Aorta (tissue), 5 donors: ENCODE measurements at regions not wholly inside any gene's neighbourhood (a gene's known extent, or its start where the extent isn't known, plus 50 kb on each side); places are given as distances from the start of the nearest gene placed in this dataset.

ENCODE experiments used
- ATAC-seq: fragments of 200-7000 bp; cut with Tn5 transposase; one replicate; pipeline ENCODE4 v1.9.1; 2022; ENCODE audit warnings: moderate library complexity; ENCODE audit not compliant: low FRiP score
- DNase-seq, 2 donors: peaks; one replicate each; pipeline ENCODE4 v3.0.0-alpha.2; 2020
- H3K27ac ChIP-seq, 2 donors: one replicate each; pipeline ENCODE4 v1.5.1; 2013; ENCODE audit warnings: low read length in 2 of 2, mild to moderate bottlenecking in 2 of 2, moderate library complexity in 2 of 2, control low read depth in 1 of 2, inconsistent platforms in 1 of 2, low read depth in 1 of 2
- H3K27me3 ChIP-seq, 2 donors: one replicate each; pipeline ENCODE4 v1.6.1; 2013; ENCODE audit warnings: control low read depth in 1 of 2, low read length in 1 of 2, mild to moderate bottlenecking in 1 of 2, moderate library complexity in 1 of 2; ENCODE audit not compliant: insufficient read depth in 2 of 2, control insufficient read depth in 1 of 2
- H3K36me3 ChIP-seq, 2 donors: one replicate each; pipeline ENCODE4 v1.6.1; 2013; ENCODE audit warnings: control low read depth in 1 of 2, low read length in 1 of 2, mild to moderate bottlenecking in 1 of 2; ENCODE audit not compliant: insufficient read depth in 2 of 2, control insufficient read depth in 1 of 2
- H3K4me1 ChIP-seq, 2 donors: one replicate each; pipeline ENCODE4 v1.6.1; 2013; ENCODE audit warnings: low read length in 2 of 2, control low read depth in 1 of 2, mild to moderate bottlenecking in 1 of 2, moderate library complexity in 1 of 2; ENCODE audit not compliant: insufficient read depth in 2 of 2, control insufficient read depth in 1 of 2
- H3K4me3 ChIP-seq, 2 donors: one replicate each; pipeline ENCODE4 v1.5.1; 2013; ENCODE audit warnings: low read length in 2 of 2, control low read depth in 1 of 2, mild to moderate bottlenecking in 1 of 2
- H3K9me3 ChIP-seq: one replicate; pipeline ENCODE4 v1.6.1; 2013; ENCODE audit warnings: mild to moderate bottlenecking, low read length; ENCODE audit not compliant: control insufficient read depth
- WGBS, 2 donors: extraction: QIAGEN DNeasy Blood & Tissue Kit; methylation state at CpG; one replicate each; pipeline ENCODE4 v1.1.7; 2013; 5-methylcytosine and 5-hydroxymethylcytosine counted together
- intact Hi-C, 2 donors: fragments of 100-400 bp; cut with DNase I; formaldehyde crosslinking; loops; one replicate each; pipeline versions ENCODE4 v1.14.2 to v1.15.0; 2022
- donor health status: healthy with polysubstance abuse.
- donor health status: Bipolar disorder and iron deficiency.
- donor health status: DM: no; HTN: no; CAD: no.
- donor health status: DM: no; HTN: no; CAD: no.
- donor health status: DM: yes; HTN: yes; CAD: no.

DNA sequence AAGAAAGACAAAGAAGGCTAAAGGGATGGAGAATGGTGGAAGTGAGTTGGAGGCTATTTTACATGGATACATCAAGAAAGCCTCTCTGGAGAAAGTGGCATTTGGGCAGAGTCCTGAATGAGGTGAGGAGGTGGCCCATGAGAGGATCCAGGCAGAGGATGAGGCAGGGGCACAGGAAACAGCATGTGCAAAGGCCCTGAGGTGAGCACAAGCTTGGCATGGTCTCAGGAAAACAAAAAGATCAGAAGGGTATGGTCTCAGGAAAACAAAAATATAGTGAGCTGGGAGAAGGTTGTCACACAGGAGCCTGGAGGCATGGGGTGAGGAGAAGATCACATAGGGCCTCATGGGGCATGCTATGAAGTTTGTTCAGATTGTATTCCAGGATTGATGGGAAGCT lies 62.1 kb upstream of the F3 start:
- Histone ChIP-seq H3K4me1 (no peaks in the 10 kb centered on the region), H3K27ac (no peak overlapping the region), H3K9me3 (no peaks in the 10 kb centered on the region), H3K4me3 (no peak overlapping the region), H3K36me3 (no peaks in the 10 kb centered on the region), H3K27me3 (no peaks in the 10 kb centered on the region)
- intact Hi-C loops = no loop called here
- ATAC-seq (no peak), DNase-seq (no peak)

GRCh38 chr1:94602802-94603625 lies 61.5 kb upstream of the F3 start:
- H3K4me3 ChIP-seq = no peak overlapping the region
- H3K36me3 ChIP-seq = no peaks in the 10 kb centered on the region
- H3K27ac ChIP-seq = no peak overlapping the region
- intact Hi-C loops = no loop called here
- 89 to 92% methylated on average over 3 of the region's 3 CpGs for WGBS, 2 donors
- no peaks in the 10 kb centered on the region for H3K27me3 ChIP-seq
- ATAC-seq = no peak
- H3K9me3 ChIP-seq = no peaks in the 10 kb centered on the region
- no peaks in the 10 kb centered on the region for H3K4me1 ChIP-seq
- no peak for DNase-seq

GRCh38 chr1:94602316-94602715 lies 60.8 kb upstream of the F3 start:
- 68 to 73% methylated on average over 9 of the region's 9 CpGs for WGBS, 2 donors
- ATAC-seq (peak; percentile 15), DNase-seq (no peak)
- no peaks in the 10 kb centered on the region for H3K36me3 ChIP-seq
- H3K9me3 ChIP-seq = no peaks in the 10 kb centered on the region
- no peak overlapping the region for H3K27ac ChIP-seq
- H3K4me1 ChIP-seq = no peaks in the 10 kb centered on the region
- no peak overlapping the region for H3K4me3 ChIP-seq
- H3K27me3 ChIP-seq = no peaks in the 10 kb centered on the region
- intact Hi-C loops = no loop called here

DNA sequence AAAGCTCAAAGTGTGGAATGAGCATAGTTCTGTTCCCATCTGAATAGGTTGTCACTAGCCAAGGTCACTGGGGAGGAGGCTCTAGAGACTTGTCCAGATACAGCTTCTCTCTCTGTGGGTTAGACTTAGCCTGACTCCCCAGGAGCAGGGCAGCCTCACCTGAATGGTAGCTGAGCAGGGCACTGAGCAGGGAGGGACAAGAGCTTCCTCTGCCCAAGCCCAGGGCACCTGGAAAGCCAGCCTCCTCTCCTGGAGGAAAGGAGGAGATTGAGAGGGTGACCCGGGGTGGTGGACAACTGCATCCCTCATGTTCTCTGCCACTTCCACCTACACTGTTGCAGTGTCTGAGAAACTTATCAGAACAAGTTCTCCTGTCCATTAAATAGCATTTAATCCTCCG lies 59.0 kb upstream of the F3 start:
- Histone ChIP-seq H3K36me3 (no peaks in the 10 kb centered on the region), H3K27ac (no peak overlapping the region), H3K4me3 (no peak overlapping the region), H3K4me1 (no peaks in the 10 kb centered on the region), H3K27me3 (no peaks in the 10 kb centered on the region), H3K9me3 (no peaks in the 10 kb centered on the region)
- WGBS, 2 donors = 70 to 80% methylated on average over 2 of the region's 2 CpGs
- intact Hi-C loops = no loop called here
- no peak for DNase-seq
- no peak for ATAC-seq

DNA sequence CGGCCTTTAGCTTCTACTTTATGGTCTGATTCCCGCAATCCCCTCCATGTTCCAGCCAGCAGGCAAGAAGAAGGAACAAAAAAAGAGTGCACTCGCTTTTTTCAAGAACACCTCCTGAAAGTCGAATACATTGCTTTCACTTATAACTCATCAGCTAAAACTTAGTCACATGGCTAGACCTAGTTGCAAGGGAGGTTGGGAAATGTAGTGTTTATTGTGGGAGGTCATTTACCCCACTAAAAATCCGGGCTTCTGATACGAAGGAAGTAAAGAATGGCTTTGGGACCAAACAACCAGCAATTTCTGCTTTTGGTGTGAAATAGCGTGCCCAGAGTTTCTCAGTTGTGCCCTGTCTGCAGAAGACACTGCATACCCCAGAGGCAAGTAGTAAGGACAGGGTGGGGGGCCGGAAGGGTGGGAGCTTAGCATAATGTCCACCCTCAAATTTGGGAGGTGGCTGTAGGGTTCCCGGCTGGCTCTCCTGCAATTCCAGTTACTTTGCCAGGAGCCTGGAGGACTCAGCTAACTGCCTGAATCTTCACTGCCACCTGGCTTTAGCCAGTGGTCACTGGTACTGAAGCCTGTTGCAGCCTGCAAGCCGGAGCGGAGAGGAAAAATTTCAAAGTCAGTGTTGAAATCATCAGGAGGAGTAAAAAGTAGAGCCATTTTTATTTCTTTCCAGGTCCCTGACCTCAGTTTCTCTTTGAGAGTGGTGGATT lies 57.7 kb upstream of the F3 start:
- Histone ChIP-seq H3K36me3 (no peaks in the 10 kb centered on the region), H3K9me3 (no peaks in the 10 kb centered on the region), H3K4me3 (no peak overlapping the region), H3K4me1 (no peaks in the 10 kb centered on the region), H3K27me3 (no peaks in the 10 kb centered on the region), H3K27ac (no peak overlapping the region)
- 85 to 86% methylated on average over 11 of the region's 11 CpGs for WGBS, 2 donors
- intact Hi-C loops = loop anchor here in 1 of 2 donors (5.0 kb wide), 1 partner anchor 77 kb away; no protein-coding TSS in a partner anchor
- peak; percentile 68 for ATAC-seq
- DNase-seq = no peak

GRCh38 chr1:94597701-94598100 lies 56.1 kb upstream of the F3 start:
- Histone ChIP-seq H3K9me3 (no peaks in the 10 kb centered on the region), H3K4me1 (no peaks in the 10 kb centered on the region), H3K4me3 (no peak overlapping the region), H3K27me3 (no peaks in the 10 kb centered on the region), H3K27ac (no peak overlapping the region), H3K36me3 (no peaks in the 10 kb centered on the region)
- WGBS, 2 donors = 90 to 93% methylated on average over 3 of the region's 3 CpGs
- ATAC-seq (no peak), DNase-seq (no peak)
- intact Hi-C loops = loop anchor here in 1 of 2 donors (5.0 kb wide), 1 partner anchor 75 kb away; no protein-coding TSS in a partner anchor

- H3K4me1 ChIP-seq = no peaks in the 10 kb centered on the region
- intact Hi-C loops = loop anchor here in 1 of 2 donors (5.0 kb wide), 1 partner anchor 74 kb away; no protein-coding TSS in a partner anchor
- no peak overlapping the region for H3K4me3 ChIP-seq
- no peak for ATAC-seq
- no peak for DNase-seq
- no peak overlapping the region for H3K27ac ChIP-seq
- 97 to 100% methylated on average over 3 of the region's 3 CpGs for WGBS, 2 donors
- H3K27me3 ChIP-seq = no peaks in the 10 kb centered on the region
- no peaks in the 10 kb centered on the region for H3K36me3 ChIP-seq
- H3K9me3 ChIP-seq = no peaks in the 10 kb centered on the region
Measured at GRCh38 chr1:94596260-94596659, 54.7 kb upstream of the F3 start.

- intact Hi-C loops = loop anchor here in 1 of 2 donors (5.0 kb wide), 1 partner anchor 73 kb away; no protein-coding TSS in a partner anchor
- Histone ChIP-seq H3K36me3 (no peaks in the 10 kb centered on the region), H3K4me1 (peaks cover 0 to under 1% of the 10 kb centered on the region in 2 donors), H3K27ac (no peak overlapping the region), H3K9me3 (no peaks in the 10 kb centered on the region), H3K4me3 (no peak overlapping the region), H3K27me3 (no peaks in the 10 kb centered on the region)
- ATAC-seq = no peak
- no peak for DNase-seq
- WGBS, 2 donors = 91 to 95% methylated on average over 5 of the region's 5 CpGs
Measured at GRCh38 chr1:94595658-94596057, 54.1 kb upstream of the F3 start.
